ENCODE measurements at regions not wholly inside any gene's neighbourhood (a gene's known extent, or its start where the extent isn't known, plus 50 kb on each side); places are given as distances from the start of the nearest gene placed in this dataset.

GRCh38 chr5:28369418-28369817, 1331.0 kb upstream of the CDH9 start:
- H3K4me3 ChIP-seq (ENCODE audit: low read depth, low read length) = no peak overlapping the region
- no peak for TF ChIP-seq POLR2A (IDR thresholded peaks at IDR 0.05; ENCODE audit: extremely low read depth, insufficient read length)
- TF ChIP-seq MYC (IDR thresholded peaks at IDR 0.05; ENCODE audit: low read depth, low read length) = no peak
- no peak for TF ChIP-seq MAX (IDR thresholded peaks at IDR 0.05; ENCODE audit: low read depth, low read length)
- no peak for TF ChIP-seq CTCF (IDR thresholded peaks at IDR 0.05; ENCODE audit: low read depth, low read length)
- no peak for DNase-seq (ENCODE audit: low read depth)

- no peak for DNase-seq (ENCODE audit: low read depth)
- TF ChIP-seq MAX (IDR thresholded peaks at IDR 0.05; ENCODE audit: low read depth, low read length) (no peak), CTCF (IDR thresholded peaks at IDR 0.05; ENCODE audit: low read depth, low read length) (no peak), POLR2A (IDR thresholded peaks at IDR 0.05; ENCODE audit: extremely low read depth, insufficient read length) (no peak), MYC (IDR thresholded peaks at IDR 0.05; ENCODE audit: low read depth, low read length) (no peak)
- H3K4me3 ChIP-seq (ENCODE audit: low read depth, low read length) = no peak overlapping the region
These were observed 1317.4 kb upstream of the CDH9 start for GRCh38 chr5:28355831-28356230.

GRCh38 chr5:28346696-28347095, 1308.3 kb upstream of the CDH9 start:
- no peak for DNase-seq (ENCODE audit: low read depth)
- no peak overlapping the region for H3K4me3 ChIP-seq (ENCODE audit: low read depth, low read length)
- TF ChIP-seq POLR2A (IDR thresholded peaks at IDR 0.05; ENCODE audit: extremely low read depth, insufficient read length) (no peak), CTCF (IDR thresholded peaks at IDR 0.05; ENCODE audit: low read depth, low read length) (no peak), MAX (IDR thresholded peaks at IDR 0.05; ENCODE audit: low read depth, low read length) (no peak)

GRCh38 chr5:28344836-28345433, 1306.5 kb upstream of the CDH9 start:
- peak; percentile 75 for DNase-seq (ENCODE audit: low read depth)
- no peak overlapping the region for H3K4me3 ChIP-seq (ENCODE audit: low read depth, low read length)
- TF ChIP-seq CTCF (IDR thresholded peaks at IDR 0.05; ENCODE audit: low read depth, low read length) (peak; percentile 62), MAX (IDR thresholded peaks at IDR 0.05; ENCODE audit: low read depth, low read length) (no peak)

- no peak for TF ChIP-seq MAX (IDR thresholded peaks at IDR 0.05; ENCODE audit: low read depth, low read length)
- TF ChIP-seq POLR2A (IDR thresholded peaks at IDR 0.05; ENCODE audit: extremely low read depth, insufficient read length) = no peak
- no peak for TF ChIP-seq MYC (IDR thresholded peaks at IDR 0.05; ENCODE audit: low read depth, low read length)
- no peak for TF ChIP-seq CTCF (IDR thresholded peaks at IDR 0.05; ENCODE audit: low read depth, low read length)
- H3K4me3 ChIP-seq (ENCODE audit: low read depth, low read length) = no peak overlapping the region
- no peak for DNase-seq (ENCODE audit: low read depth)
These were observed 1290.8 kb upstream of the CDH9 start for GRCh38 chr5:28329176-28329575.

- no peak for DNase-seq (ENCODE audit: low read depth)
- TF ChIP-seq CTCF (IDR thresholded peaks at IDR 0.05; ENCODE audit: low read depth, low read length) (no peak), POLR2A (IDR thresholded peaks at IDR 0.05; ENCODE audit: extremely low read depth, insufficient read length) (no peak), MYC (IDR thresholded peaks at IDR 0.05; ENCODE audit: low read depth, low read length) (no peak), MAX (IDR thresholded peaks at IDR 0.05; ENCODE audit: low read depth, low read length) (no peak)
- no peak overlapping the region for H3K4me3 ChIP-seq (ENCODE audit: low read depth, low read length)
These were observed 1290.3 kb upstream of the CDH9 start for GRCh38 chr5:28328681-28329080.
